Non-pigmented ciliary epithelial cell (primary cell): ENCODE measurements at regions not wholly inside any gene's neighbourhood (a gene's known extent, or its start where the extent isn't known, plus 50 kb on each side); places are given as distances from the start of the nearest gene placed in this dataset.
A peak's percentile ranks its signal among the peaks of the same experiment; 100 is the strongest.
"Not testable (repeated sequence)": the region's sequence is repeated elsewhere in the genome, so short reads cannot be mapped to it uniquely, and the experiment has no call there.

ENCODE experiments used
- DNase-seq: peaks from one replicate; pipeline ENCODE4 v3.0.0-alpha.2; 2010; ENCODE audit warnings: low read depth

DNA sequence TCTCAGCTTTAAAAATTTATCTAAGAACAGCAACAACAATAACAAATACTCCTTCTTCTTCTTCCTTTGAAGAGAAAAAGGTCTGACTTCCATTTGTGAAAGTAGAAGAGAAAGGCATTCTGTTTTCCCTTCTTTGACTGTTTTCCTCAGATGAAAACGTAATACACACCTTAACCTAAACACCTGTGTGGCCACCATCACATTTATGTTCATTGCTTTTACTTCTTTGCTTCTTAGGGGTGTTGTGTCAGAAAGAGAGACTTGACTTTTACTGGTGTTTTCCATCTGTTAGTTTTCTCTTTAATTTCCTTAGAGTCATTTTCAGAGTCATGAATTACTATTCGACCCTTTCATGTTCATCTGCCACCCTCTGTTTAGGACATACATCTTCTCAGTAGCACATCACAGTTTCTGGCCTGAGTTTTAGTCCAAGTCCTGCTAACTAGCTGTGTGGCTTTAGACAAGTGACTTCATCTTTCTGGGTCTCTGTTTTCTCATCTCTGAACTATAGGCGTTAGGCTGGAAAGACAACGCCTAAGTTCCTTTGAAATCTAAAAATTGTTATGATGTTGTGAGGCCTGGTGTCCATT is 283.8 kb downstream of the GATA3 start:
- no peak for DNase-seq

GRCh38 chr10:8344756-8345155 is 290.3 kb downstream of the GATA3 start:
- DNase-seq: no peak

DNA sequence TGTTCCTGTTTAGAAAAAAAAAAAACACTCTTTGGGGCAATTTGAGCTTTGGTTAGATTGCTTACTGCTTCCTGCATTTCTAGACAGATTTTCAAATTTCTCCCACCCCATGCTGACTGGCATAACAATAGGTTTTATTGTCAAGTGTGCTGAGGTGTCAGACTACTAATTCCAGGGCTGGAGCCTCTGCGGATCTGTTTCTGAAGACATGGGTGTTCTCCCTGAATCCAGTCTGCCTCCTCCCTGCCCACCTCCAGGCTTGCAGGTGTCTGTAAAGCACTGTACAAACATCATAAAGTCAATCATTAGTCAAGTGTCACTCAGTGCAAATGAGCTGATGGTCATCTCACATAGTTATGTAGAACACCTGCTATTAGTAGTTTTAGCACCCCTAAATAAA is 292.4 kb downstream of the GATA3 start:
- DNase-seq: no peak

GRCh38 chr10:8347614-8348013 is 293.1 kb downstream of the GATA3 start:
- DNase-seq: not testable (repeated sequence)

GRCh38 chr10:8349610-8350249 is 295.2 kb downstream of the GATA3 start:
- DNase-seq: no peak

GRCh38 chr10:8350250-8350967 is 295.9 kb downstream of the GATA3 start:
- no peak for DNase-seq

DNA sequence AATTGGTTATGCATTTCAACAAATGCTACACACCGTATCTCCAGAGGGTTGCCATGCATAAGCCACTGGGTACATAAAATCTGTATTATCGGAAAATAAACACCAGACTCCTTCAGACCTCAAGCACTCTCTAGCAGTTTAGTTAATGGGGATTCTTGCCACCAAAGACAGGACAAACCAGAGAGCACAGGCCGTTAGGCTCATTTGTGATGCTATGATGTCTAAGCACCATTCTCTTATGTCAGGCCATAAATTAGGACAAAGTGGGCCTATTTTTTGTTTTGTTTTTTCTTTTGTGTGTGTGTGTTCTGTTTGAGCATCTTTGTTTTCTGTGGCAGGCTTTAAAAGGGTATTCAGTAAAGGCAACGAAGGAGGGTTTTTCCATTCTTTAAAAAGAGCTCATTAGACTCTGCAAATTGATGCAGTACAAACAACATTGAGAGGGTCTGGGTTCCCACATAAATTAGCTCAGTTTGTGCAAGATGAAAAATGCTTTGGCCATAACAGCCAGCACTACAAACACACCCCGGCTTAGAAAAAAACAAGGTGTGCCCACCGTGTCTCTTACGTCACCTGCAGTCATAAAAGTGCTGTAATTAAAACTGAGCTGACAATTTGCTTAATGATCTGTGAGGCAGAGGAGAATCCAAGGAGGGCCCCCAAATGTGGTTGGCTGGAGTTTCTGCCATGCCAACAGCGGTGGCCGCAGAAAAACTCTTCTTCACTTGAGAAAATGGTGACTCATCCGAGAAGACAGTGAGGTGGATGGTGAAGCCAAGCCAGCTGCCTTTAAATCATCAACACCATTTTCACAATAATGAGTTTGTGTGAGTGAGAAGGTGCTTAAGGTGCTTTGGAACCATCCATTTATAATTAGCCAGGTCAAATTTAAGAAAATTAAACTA is 297.9 kb downstream of the GATA3 start:
- DNase-seq: no peak

- no peak for DNase-seq
These were observed 301.8 kb downstream of the GATA3 start for GRCh38 chr10:8356283-8356682.

- DNase-seq: no peak
These were observed 305.0 kb downstream of the GATA3 start for GRCh38 chr10:8359467-8359866.

DNA sequence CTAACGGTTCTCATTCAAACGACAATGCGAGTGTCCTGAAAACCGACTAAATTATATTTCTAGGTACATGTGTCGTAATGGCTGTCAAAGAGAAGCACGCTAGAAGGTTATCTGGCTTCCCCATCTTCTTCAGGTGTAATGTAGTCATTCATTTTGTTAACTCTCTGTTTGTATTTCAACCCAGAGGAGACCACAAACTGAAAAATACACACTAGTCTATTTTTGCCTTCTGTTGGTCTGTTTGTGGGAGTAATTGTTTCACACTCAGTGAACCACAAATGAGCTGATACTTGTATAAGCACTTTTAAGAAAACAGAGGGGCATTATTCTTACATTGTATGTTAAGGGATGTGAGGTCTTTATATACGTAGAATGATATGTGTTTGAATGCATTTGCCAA is 305.9 kb downstream of the GATA3 start:
- no peak for DNase-seq

GRCh38 chr10:8360814-8361509 is 306.5 kb downstream of the GATA3 start:
- DNase-seq: no peak

DNA sequence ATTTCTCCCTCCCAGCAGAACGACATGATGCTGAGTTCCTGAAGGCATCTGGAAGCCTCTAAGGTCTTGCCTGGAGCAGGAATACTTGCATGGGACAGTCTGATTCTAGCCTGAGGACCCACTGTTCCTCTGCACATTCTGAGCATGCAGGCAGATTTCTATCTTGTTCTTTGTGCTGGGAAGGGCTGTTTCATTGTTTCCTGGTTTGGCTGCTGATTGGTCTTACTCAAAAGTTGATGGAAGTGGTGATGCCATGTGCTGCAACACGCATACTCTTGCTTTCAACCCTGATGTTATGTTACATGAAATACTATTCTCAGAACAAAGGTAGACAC is 307.0 kb downstream of the GATA3 start:
- no peak for DNase-seq

DNA sequence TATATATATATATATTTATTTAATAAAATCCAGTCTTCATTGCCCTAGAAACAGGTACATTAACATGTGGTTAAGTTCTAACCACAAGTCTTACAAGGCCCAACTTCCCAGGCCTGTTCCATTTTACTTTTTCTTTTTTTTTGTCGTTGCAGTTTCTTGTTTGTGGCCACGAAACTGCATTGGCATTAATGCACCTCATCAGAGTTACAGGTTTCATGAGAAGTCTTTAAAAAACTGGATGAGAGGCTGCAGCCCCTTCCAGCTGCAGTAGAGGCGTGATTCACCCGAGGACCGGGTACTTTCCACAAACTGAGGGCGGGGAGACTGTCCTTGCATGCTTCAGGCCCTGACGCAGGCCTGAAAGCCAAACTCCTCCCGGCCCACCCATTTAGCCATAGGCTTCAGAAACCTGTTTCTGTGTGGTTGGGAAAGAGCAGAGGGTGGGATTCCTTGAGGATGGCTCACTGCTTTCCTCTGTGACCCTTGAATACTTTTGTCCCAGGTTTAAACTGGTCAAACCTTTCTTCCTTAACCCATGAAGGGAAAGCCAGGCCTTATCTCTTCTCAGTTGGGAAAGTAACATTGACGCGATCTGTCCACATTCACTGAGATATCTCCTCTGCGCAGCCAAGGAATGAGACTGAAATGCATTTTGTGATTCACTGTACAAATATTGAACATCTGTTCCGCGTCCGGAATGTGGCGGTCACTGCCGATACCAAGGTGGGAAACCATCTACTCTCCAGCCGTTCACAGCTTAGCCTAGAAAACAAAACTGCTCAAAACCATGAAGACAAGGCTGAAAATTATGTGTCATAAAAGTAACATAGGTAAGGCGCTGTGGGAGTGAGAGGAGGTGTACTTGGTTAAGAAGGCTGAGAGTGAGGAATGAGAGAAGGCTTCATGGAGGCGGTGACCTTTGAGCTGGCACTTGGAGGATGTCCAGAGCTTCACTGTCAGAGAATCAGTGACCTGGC is 311.7 kb downstream of the GATA3 start:
- DNase-seq: peak; percentile 20

- DNase-seq: not testable (repeated sequence)
These were observed 313.4 kb downstream of the GATA3 start for GRCh38 chr10:8367672-8368411.

DNA sequence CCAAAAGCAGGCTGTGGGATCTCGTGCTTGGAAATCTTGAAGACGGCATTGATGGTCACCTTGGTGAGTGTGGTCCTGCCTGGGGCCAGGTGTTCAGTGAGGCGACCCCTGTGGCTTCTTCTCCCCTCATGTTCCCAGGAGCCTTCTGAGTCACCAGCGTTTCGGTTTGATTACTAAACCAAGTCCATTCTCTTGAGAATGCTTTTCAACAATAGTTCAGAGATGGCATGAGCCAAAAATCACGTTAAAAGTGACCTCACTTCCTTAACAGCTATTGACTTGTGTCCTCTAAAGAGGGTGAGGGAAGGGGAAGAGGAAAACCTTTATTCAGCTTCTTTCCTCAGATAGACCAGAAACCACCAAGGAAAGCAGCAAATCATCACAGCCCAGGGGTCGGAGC is 315.2 kb downstream of the GATA3 start:
- DNase-seq: no peak

DNA sequence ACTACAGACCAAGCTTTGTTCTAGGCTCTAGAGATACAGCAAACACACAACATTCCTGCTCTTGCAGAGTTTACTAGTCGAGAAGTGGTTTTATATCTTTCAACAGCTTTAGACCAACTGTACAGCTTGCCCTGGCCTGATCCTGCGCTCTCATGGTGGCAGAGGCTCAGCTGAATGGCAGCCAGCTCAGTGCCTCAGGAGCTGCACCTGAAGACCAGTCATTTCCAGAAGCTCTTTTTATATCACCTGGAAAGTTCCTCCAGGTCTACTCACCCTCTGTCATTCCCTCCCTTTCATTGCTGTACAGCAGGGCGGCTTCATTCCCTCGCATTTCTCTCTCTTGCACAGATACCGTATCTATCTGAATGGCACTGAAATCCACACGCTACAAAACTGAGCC is 319.8 kb downstream of the GATA3 start:
- no peak for DNase-seq

- DNase-seq: no peak
These were observed 320.6 kb downstream of the GATA3 start for GRCh38 chr10:8375137-8375536.

DNA sequence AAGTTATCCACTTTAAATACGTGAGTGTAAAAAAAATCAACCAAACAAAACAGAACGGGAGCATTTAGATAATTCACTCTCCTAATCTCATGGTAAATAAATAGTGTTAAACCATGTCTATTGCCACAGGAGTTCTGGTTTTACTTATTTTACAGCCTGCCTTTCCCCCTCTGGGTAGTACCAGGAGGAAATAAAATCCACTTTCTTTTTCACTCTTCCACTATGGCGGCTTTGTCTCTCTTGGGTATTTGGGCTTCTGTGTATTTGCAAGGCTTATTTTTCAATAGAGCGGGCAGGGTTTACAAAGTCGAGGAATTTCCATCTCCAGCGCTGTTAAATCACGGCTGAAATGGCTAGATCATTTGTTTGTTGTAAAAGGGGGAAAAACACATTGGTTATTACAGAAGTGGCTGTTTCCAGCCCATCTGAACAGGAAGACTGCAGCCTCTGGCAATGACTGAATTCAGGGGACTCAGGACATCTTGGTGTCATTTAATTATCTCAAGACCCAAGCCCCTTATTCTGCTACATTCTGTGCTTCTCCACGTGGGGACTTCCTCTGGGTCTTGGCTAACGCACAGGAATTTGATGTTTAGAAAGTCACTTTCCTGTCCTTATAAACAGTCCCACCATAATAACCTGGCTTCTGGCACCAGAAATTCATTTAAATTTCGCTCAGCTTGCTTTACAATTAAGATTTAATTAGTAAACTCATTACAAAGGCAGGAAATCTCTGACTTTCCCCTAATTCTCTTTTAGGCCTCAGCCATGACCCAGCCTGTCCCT is 323.9 kb downstream of the GATA3 start:
- DNase-seq: no peak
